Mesodermal cell (in vitro differentiated cells): ENCODE measurements at regions not wholly inside any gene's neighbourhood (a gene's known extent, or its start where the extent isn't known, plus 50 kb on each side); places are given as distances from the start of the nearest gene placed in this dataset.

Experiments used
- H3K27ac ChIP-seq: 2 replicates; pipeline ENCODE4 v1.7.0; 2013; ENCODE audit warnings: mild to moderate bottlenecking, low read depth, low read length, moderate library complexity; ENCODE audit not compliant: severe bottlenecking
- H3K36me3 ChIP-seq: 2 replicates; pipeline ENCODE4 v1.7.1; 2013; ENCODE audit warnings: mild to moderate bottlenecking, low read length, moderate library complexity; ENCODE audit not compliant: control insufficient read depth, insufficient read depth
- H3K4me1 ChIP-seq: one replicate; pipeline ENCODE4 v1.7.1; 2013; ENCODE audit warnings: mild to moderate bottlenecking, low read length; ENCODE audit not compliant: insufficient read depth, control insufficient read depth, poor library complexity, severe bottlenecking
- H3K4me3 ChIP-seq: 2 replicates; pipeline ENCODE4 v1.7.0; 2013; ENCODE audit warnings: low read length, control low read depth, mild to moderate bottlenecking; ENCODE audit not compliant: insufficient read depth, poor library complexity, severe bottlenecking; ENCODE audit errors: extremely low read depth
- H3K9me3 ChIP-seq: 2 replicates; pipeline ENCODE4 v1.7.1; 2013; ENCODE audit warnings: mild to moderate bottlenecking, low read length, moderate library complexity; ENCODE audit not compliant: control insufficient read depth
- WGBS, 2 experiments: methylation state at CpG; one replicate each; pipeline ENCODE4 v1.1.5; 2013; ENCODE audit warnings: missing lambda C conversion rate in 2 of 2; ENCODE audit not compliant: insufficient coverage in 2 of 2; 5-methylcytosine and 5-hydroxymethylcytosine counted together

- no peak overlapping the region for H3K27ac ChIP-seq
- no peaks in the 10 kb centered on the region for H3K36me3 ChIP-seq
- H3K4me3 ChIP-seq, result no peak overlapping the region
- H3K9me3 ChIP-seq, result peaks cover under 1% of the 10 kb centered on the region
- 92% methylated on average over 8 to 12 of the region's 12 CpGs for WGBS, 2 experiments
- no peaks in the 10 kb centered on the region for H3K4me1 ChIP-seq
Observed at GRCh38 chr1:10934150-10934818, 78.2 kb upstream of the TARDBP start.

- WGBS, 2 experiments, result 83 to 92% methylated on average over 7 to 8 of the region's 8 CpGs
- no peak overlapping the region for H3K27ac ChIP-seq
- no peaks in the 10 kb centered on the region for H3K9me3 ChIP-seq
- H3K36me3 ChIP-seq, result no peaks in the 10 kb centered on the region
- H3K4me3 ChIP-seq, result no peak overlapping the region
- H3K4me1 ChIP-seq, result no peaks in the 10 kb centered on the region
Observed at GRCh38 chr1:10935246-10935645, 77.2 kb upstream of the TARDBP start.

- 86 to 97% methylated on average over 2 to 6 of the region's 7 CpGs for WGBS, 2 experiments
Observed at GRCh38 chr1:10935724-10936123, 76.7 kb upstream of the TARDBP start.

GRCh38 chr1:10936998-10937901 lies 75.2 kb upstream of the TARDBP start:
- H3K27ac ChIP-seq, result no peak overlapping the region
- no peaks in the 10 kb centered on the region for H3K9me3 ChIP-seq
- H3K4me3 ChIP-seq, result no peak overlapping the region
- H3K36me3 ChIP-seq, result no peaks in the 10 kb centered on the region
- WGBS, 2 experiments, result 75 to 89% methylated on average over 11 to 12 of the region's 19 CpGs
- no peaks in the 10 kb centered on the region for H3K4me1 ChIP-seq

More at GRCh38 chr1:10935724-10936123, 76.7 kb upstream of the TARDBP start:
- Histone ChIP-seq H3K9me3 (no peaks in the 10 kb centered on the region), H3K4me1 (no peaks in the 10 kb centered on the region), H3K27ac (no peak overlapping the region), H3K4me3 (no peak overlapping the region), H3K36me3 (no peaks in the 10 kb centered on the region)

- Histone ChIP-seq H3K4me1 (no peaks in the 10 kb centered on the region), H3K9me3 (no peaks in the 10 kb centered on the region), H3K27ac (no peak overlapping the region), H3K36me3 (no peaks in the 10 kb centered on the region), H3K4me3 (no peak overlapping the region)
- 93 to 98% methylated on average over 11 to 16 of the region's 17 CpGs for WGBS, 2 experiments
Observed at GRCh38 chr1:10938741-10939417, 73.6 kb upstream of the TARDBP start.

GRCh38 chr1:10939654-10940450 lies 72.6 kb upstream of the TARDBP start:
- Histone ChIP-seq H3K4me1 (no peaks in the 10 kb centered on the region), H3K4me3 (no peak overlapping the region), H3K27ac (no peak overlapping the region), H3K9me3 (no peaks in the 10 kb centered on the region), H3K36me3 (no peaks in the 10 kb centered on the region)
- 78 to 83% methylated on average over 15 to 20 of the region's 20 CpGs for WGBS, 2 experiments

- Histone ChIP-seq H3K4me3 (no peak overlapping the region), H3K9me3 (no peaks in the 10 kb centered on the region), H3K27ac (no peak overlapping the region), H3K4me1 (no peaks in the 10 kb centered on the region), H3K36me3 (no peaks in the 10 kb centered on the region)
- WGBS, 2 experiments, result 94 to 97% methylated on average over 4 to 5 of the region's 5 CpGs
Observed at GRCh38 chr1:10940451-10940804, 72.0 kb upstream of the TARDBP start.

GRCh38 chr1:10940838-10941237 lies 71.6 kb upstream of the TARDBP start:
- WGBS, 2 experiments, result 90 to 95% methylated on average over 2 to 3 of the region's 7 CpGs
- H3K4me3 ChIP-seq, result no peak overlapping the region
- H3K9me3 ChIP-seq, result no peaks in the 10 kb centered on the region
- H3K4me1 ChIP-seq, result no peaks in the 10 kb centered on the region
- no peak overlapping the region for H3K27ac ChIP-seq
- H3K36me3 ChIP-seq, result no peaks in the 10 kb centered on the region

- Histone ChIP-seq H3K36me3 (no peaks in the 10 kb centered on the region), H3K4me3 (no peak overlapping the region), H3K27ac (no peak overlapping the region), H3K4me1 (no peaks in the 10 kb centered on the region), H3K9me3 (no peaks in the 10 kb centered on the region)
- 3 to 9% methylated on average over 14 to 17 of the region's 21 CpGs for WGBS, 2 experiments
Observed at GRCh38 chr1:10941891-10942541, 70.4 kb upstream of the TARDBP start.

GRCh38 chr1:10942542-10942912 lies 69.9 kb upstream of the TARDBP start:
- no peaks in the 10 kb centered on the region for H3K36me3 ChIP-seq
- H3K4me1 ChIP-seq, result no peaks in the 10 kb centered on the region
- WGBS, 2 experiments, result 86 to 95% methylated on average over 4 of the region's 6 CpGs
- H3K4me3 ChIP-seq, result no peak overlapping the region
- no peaks in the 10 kb centered on the region for H3K9me3 ChIP-seq
- H3K27ac ChIP-seq, result no peak overlapping the region
